B cell (primary cell): ENCODE measurements at regions not wholly inside any gene's neighbourhood (a gene's known extent, or its start where the extent isn't known, plus 50 kb on each side); places are given as distances from the start of the nearest gene placed in this dataset.
"Not testable (repeated sequence)": the region's sequence is repeated elsewhere in the genome, so short reads cannot be mapped to it uniquely, and the experiment has no call there.

Source experiments
- ATAC-seq: fragments of 200-7000 bp; cut with Tn5 transposase; one replicate; pipeline ENCODE4 v1.10.0; 2021; ENCODE audit warnings: low read depth, mild to moderate bottlenecking, moderate number of reproducible peaks, moderate library complexity
- CTCF ChIA-PET: fragments of 350-600 bp; sonication (Branson Sonifier 250); formaldehyde crosslinking; loops from one replicate; lab custom pipeline; 2021; ENCODE audit warnings: antibody characterized with exemption, inconsistent platforms; lab: Charles Lee
- POLR2A ChIA-PET: fragments of 350-600 bp; sonication (Branson Sonifier 250); formaldehyde crosslinking; loops from one replicate; lab custom pipeline; 2021; ENCODE audit warnings: antibody characterized with exemption; lab: Charles Lee
- DNase-seq: peaks from one replicate; pipeline ENCODE4 v3.0.0; 2013
- H2AFZ ChIP-seq: 2 replicates; pipeline ENCODE4 v1.6.1; 2012; ENCODE audit warnings: mild to moderate bottlenecking, low read depth, low read length; ENCODE audit not compliant: insufficient read depth, poor library complexity, severe bottlenecking
- H3K27ac ChIP-seq, 2 donors: 1 replicate in 1 of 2; 2 replicates in 1 of 2; pipeline ENCODE4 v1.5.1; 2012 to 2013; ENCODE audit warnings: low read length in 2 of 2, mild to moderate bottlenecking in 2 of 2, moderate library complexity in 1 of 2
- H3K27me3 ChIP-seq, 4 experiments: fragments of 200-600 bp in 1 of 4; sonication (generic) in 1 of 4; replicated peaks in 1 of 4; 1 replicate in 2 of 4; 2 replicates in 2 of 4; pipeline versions ENCODE4 v1.6.1 to v1.7.0; 2013 to 2016; ENCODE audit warnings: low read length in 3 of 4, mild to moderate bottlenecking in 2 of 4, mixed read lengths in 1 of 4, moderate library complexity in 1 of 4; ENCODE audit not compliant: insufficient read depth in 4 of 4, control insufficient read depth in 3 of 4; ENCODE audit errors: control extremely low read depth in 1 of 4
- H3K36me3 ChIP-seq, 2 experiments: replicated peaks in 1 of 2; 1 replicate in 1 of 2; 2 replicates in 1 of 2; pipeline versions ENCODE4 v1.6.1 to v1.7.1; 2013; ENCODE audit warnings: low read length in 1 of 2; ENCODE audit not compliant: insufficient read depth in 2 of 2, control insufficient read depth in 1 of 2; ENCODE audit errors: control extremely low read depth in 1 of 2, extremely low read depth in 1 of 2
- H3K4me1 ChIP-seq, 2 donors: fragments of 200-600 bp in 1 of 2; sonication (generic) in 1 of 2; 1 replicate in 1 of 2; 2 replicates in 1 of 2; pipeline versions ENCODE4 v1.5.1 to v1.6.1; 2013 to 2017; ENCODE audit warnings: low read length in 2 of 2; ENCODE audit not compliant: control insufficient read depth in 2 of 2, insufficient read depth in 2 of 2
- H3K4me2 ChIP-seq: replicated peaks from 2 replicates; pipeline ENCODE3; 2012; ENCODE audit warnings: mild to moderate bottlenecking, low read depth, low read length; ENCODE audit not compliant: poor library complexity, severe bottlenecking
- H3K4me3 ChIP-seq, 5 experiments: fragments of 200-600 bp in 1 of 5; sonication (generic) in 1 of 5; 1 replicate in 3 of 5; 2 replicates in 2 of 5; pipeline versions ENCODE4 v1.5.1 to v1.7.0; 2011 to 2016; ENCODE audit warnings: low read length in 4 of 5, mild to moderate bottlenecking in 4 of 5, low read depth in 2 of 5, control low read depth in 1 of 5, moderate library complexity in 1 of 5; ENCODE audit not compliant: insufficient read depth in 1 of 5; ENCODE audit errors: control extremely low read depth in 1 of 5, extremely low read depth in 1 of 5
- H3K79me2 ChIP-seq: fragments of 200-600 bp; sonication (generic); one replicate; pipeline ENCODE4 v1.6.0; 2016; ENCODE audit warnings: low read length; ENCODE audit not compliant: control insufficient read depth, insufficient read depth
- H3K9ac ChIP-seq: fragments of 200-600 bp; sonication (generic); 2 replicates; pipeline ENCODE4 v1.6.1; 2017; ENCODE audit warnings: mild to moderate bottlenecking, low read length, moderate library complexity
- H3K9me3 ChIP-seq, 3 donors: one replicate each; pipeline versions ENCODE4 v1.6.1 to v1.7.1; 2013; ENCODE audit warnings: low read length in 2 of 3; ENCODE audit not compliant: control insufficient read depth in 2 of 3, insufficient read depth in 1 of 3; ENCODE audit errors: control extremely low read depth in 1 of 3
- H4K20me1 ChIP-seq: 2 replicates; pipeline ENCODE4 v1.6.0; 2012; ENCODE audit warnings: mild to moderate bottlenecking, low read length; ENCODE audit not compliant: insufficient read depth, control insufficient read depth, poor library complexity, severe bottlenecking
- H3K27ac Mint-ChIP-seq: one replicate; pipeline ENCODE4 v1.8.0; 2021; ENCODE audit warnings: mixed read lengths
- H3K27me3 Mint-ChIP-seq: one replicate; pipeline ENCODE4 v1.8.0; 2021; ENCODE audit warnings: mixed read lengths
- H3K4me1 Mint-ChIP-seq: one replicate; pipeline ENCODE4 v1.8.0; 2021; ENCODE audit warnings: mixed read lengths
- H3K4me3 Mint-ChIP-seq: one replicate; pipeline ENCODE4 v1.8.0; 2021; ENCODE audit warnings: mixed read lengths
- H3K9me3 Mint-ChIP-seq: one replicate; pipeline ENCODE4 v1.8.0; 2022; ENCODE audit warnings: mixed read lengths; ENCODE audit not compliant: insufficient read depth
- EZH2 ChIP-seq: IDR thresholded peaks from 2 replicates; pipeline ENCODE4 v1.6.1; 2012; ENCODE audit warnings: borderline replicate concordance, low read depth, mild to moderate bottlenecking, moderate library complexity, low read length; ENCODE audit not compliant: insufficient read depth, poor library complexity, severe bottlenecking
- WGBS: methylation state at CpG from one replicate; pipeline ENCODE4 v1.1.5; 2013; ENCODE audit warnings: missing lambda C conversion rate; ENCODE audit not compliant: insufficient coverage; 5-methylcytosine and 5-hydroxymethylcytosine counted together
- intact Hi-C: fragments of 100-400 bp; cut with micrococcal nuclease; formaldehyde crosslinking; loops from one replicate; pipeline ENCODE4 v1.10.0; 2022
- TF ChIP-seq, protein P1 (sequence below): fragments of 200-600 bp; IDR thresholded peaks from one replicate; pipeline ENCODE4 v1.8.0; 2022; ENCODE audit warnings: antibody characterized with exemption, mild to moderate bottlenecking

DNA sequence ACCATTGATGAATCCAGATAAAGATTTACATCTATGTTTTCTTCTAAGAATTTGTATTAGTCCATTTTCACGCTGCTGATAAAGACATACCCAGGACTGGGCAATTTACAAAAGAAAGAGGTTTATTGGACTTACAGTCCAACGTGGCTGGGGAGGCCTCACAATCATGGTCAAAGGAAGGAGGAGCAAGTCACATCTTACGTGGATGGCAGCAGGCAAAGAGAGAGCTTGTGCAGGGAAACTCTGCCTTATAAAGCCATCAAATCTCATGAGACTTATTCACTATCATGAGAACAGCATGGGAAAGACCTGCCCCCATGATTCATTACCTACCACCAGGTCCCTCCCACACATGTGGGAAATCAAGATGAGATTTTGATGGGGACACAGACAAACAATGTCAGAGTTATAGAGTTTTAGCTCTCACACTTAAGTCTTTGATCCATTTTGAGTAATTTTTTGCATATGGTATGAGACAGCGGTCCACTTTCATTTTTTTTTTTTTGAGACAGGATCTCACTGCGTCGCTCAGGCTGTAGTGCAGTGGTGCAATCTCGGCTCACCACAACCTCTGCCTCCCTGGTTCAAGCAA lies 53.5 kb upstream of the JADE2 start:
- H4K20me1 ChIP-seq, H3K4me1 Mint-ChIP-seq, H3K27me3 ChIP-seq, ATAC-seq, H3K79me2 ChIP-seq, H3K4me3 Mint-ChIP-seq, H3K27me3 Mint-ChIP-seq, POLR2A ChIA-PET, DNase-seq, H3K4me3 ChIP-seq, intact Hi-C loops, H3K9ac ChIP-seq, H3K4me1 ChIP-seq, H3K36me3 ChIP-seq, H3K27ac ChIP-seq, H3K27ac Mint-ChIP-seq, H3K9me3 Mint-ChIP-seq, H3K9me3 ChIP-seq, CTCF ChIA-PET, H2AFZ ChIP-seq, H3K4me2 ChIP-seq: not testable (repeated sequence)
- WGBS, result 80% methylated on average over 1 of the region's 7 CpGs

GRCh38 chr5:134468921-134469400 lies 56.5 kb upstream of the JADE2 start:
- Histone ChIP-seq H2AFZ (no peak overlapping the region), H4K20me1 (no peaks in the 10 kb centered on the region), H3K36me3 (no peaks in the 10 kb centered on the region), H3K4me3 (no peak overlapping the region), H3K27ac (no peak overlapping the region), H3K9me3 (peaks cover 0 to 7% (median 0%) of the 10 kb centered on the region in 3 donors), H3K4me2 (no peak overlapping the region), H3K4me1 (peaks cover 22 to 30% of the 10 kb centered on the region in 2 donors), H3K79me2 (no peaks in the 10 kb centered on the region), H3K27me3 (no peaks in the 10 kb centered on the region), H3K9ac (no peak overlapping the region)
- H3K4me1 Mint-ChIP-seq, result peaks cover 30% of the 10 kb centered on the region
- H3K4me3 Mint-ChIP-seq, result no peak overlapping the region
- peak overlapping the region; percentile 61 for H3K27ac Mint-ChIP-seq
- no peaks in the 10 kb centered on the region for H3K9me3 Mint-ChIP-seq
- POLR2A ChIA-PET, result no interaction called here
- no peak for DNase-seq
- intact Hi-C loops, result loop anchor here (5.0 kb wide), 1 partner anchor 108 kb away; no protein-coding TSS in a partner anchor
- CTCF ChIA-PET, result interaction anchor here (0.6 kb wide), 1 partner anchor 115 kb away, joined by 3 read pairs; no protein-coding TSS in a partner anchor
- WGBS, result 88% methylated on average over 2 of the region's 3 CpGs
- no peaks in the 10 kb centered on the region for H3K27me3 Mint-ChIP-seq
- ATAC-seq, result no peak
- TF ChIP-seq, protein P1, sequence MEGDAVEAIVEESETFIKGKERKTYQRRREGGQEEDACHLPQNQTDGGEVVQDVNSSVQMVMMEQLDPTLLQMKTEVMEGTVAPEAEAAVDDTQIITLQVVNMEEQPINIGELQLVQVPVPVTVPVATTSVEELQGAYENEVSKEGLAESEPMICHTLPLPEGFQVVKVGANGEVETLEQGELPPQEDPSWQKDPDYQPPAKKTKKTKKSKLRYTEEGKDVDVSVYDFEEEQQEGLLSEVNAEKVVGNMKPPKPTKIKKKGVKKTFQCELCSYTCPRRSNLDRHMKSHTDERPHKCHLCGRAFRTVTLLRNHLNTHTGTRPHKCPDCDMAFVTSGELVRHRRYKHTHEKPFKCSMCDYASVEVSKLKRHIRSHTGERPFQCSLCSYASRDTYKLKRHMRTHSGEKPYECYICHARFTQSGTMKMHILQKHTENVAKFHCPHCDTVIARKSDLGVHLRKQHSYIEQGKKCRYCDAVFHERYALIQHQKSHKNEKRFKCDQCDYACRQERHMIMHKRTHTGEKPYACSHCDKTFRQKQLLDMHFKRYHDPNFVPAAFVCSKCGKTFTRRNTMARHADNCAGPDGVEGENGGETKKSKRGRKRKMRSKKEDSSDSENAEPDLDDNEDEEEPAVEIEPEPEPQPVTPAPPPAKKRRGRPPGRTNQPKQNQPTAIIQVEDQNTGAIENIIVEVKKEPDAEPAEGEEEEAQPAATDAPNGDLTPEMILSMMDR, result no peak
- TF ChIP-seq EZH2, result no peak
